ENCODE measurements at regions not wholly inside any gene's neighbourhood (a gene's known extent, or its start where the extent isn't known, plus 50 kb on each side); places are given as distances from the start of the nearest gene placed in this dataset.

GRCh38 chr12:89278862-89279261, 73.4 kb downstream of the DUSP6 start:
- no peak for TF ChIP-seq CTCF (IDR thresholded peaks at IDR 0.05; ENCODE audit: insufficient read depth in 1 of 2, low read depth in 1 of 2, low read length in 1 of 2, severe bottlenecking in 1 of 2, unreplicated experiment in 1 of 2)
- Histone ChIP-seq H3K27me3 (replicated peaks; ENCODE audit: control insufficient read depth, insufficient read depth, low read length) (no peaks in the 10 kb centered on the region), H3K4me3 (ENCODE audit: low read depth, low read length) (no peak overlapping the region), H3K36me3 (ENCODE audit: control insufficient read depth, insufficient read depth, low read length) (no peaks in the 10 kb centered on the region), H3K4me1 (no peaks in the 10 kb centered on the region), H3K9me3 (no peaks in the 10 kb centered on the region)
- Mint-ChIP-seq H3K4me3 (ENCODE audit: unreplicated experiment) (no peak overlapping the region), H3K4me1 (ENCODE audit: low read depth, unreplicated experiment) (no peaks in the 10 kb centered on the region), H3K36me3 (ENCODE audit: insufficient read depth, unreplicated experiment) (no peaks in the 10 kb centered on the region), H3K9me3 (ENCODE audit: unreplicated experiment) (no peaks in the 10 kb centered on the region), H3K27me3 (ENCODE audit: insufficient read depth, unreplicated experiment) (no peaks in the 10 kb centered on the region), H3K27ac (ENCODE audit: unreplicated experiment) (no peak overlapping the region)
- no TSS peak for BruUV-seq (replicated peaks)
- CTCF ChIA-PET: no interaction called here
- DNase-seq: no peak
- POLR2A ChIA-PET: no interaction called here
- intact Hi-C loops (cut with micrococcal nuclease; ENCODE audit: unreplicated experiment): no loop called here

- no peak overlapping the region for H3K27ac Mint-ChIP-seq (ENCODE audit: unreplicated experiment)
- no peaks in the 10 kb centered on the region for H3K9me3 Mint-ChIP-seq (ENCODE audit: unreplicated experiment)
- H3K36me3 Mint-ChIP-seq (ENCODE audit: insufficient read depth, unreplicated experiment): no peaks in the 10 kb centered on the region
- POLR2A ChIA-PET: no interaction called here
- intact Hi-C loops (cut with micrococcal nuclease; ENCODE audit: unreplicated experiment): no loop called here
- H3K4me3 ChIP-seq (ENCODE audit: low read depth, low read length): no peak overlapping the region
- no peaks in the 10 kb centered on the region for H3K4me1 ChIP-seq
- peak in 1 of 2 experiments; percentile 11 for DNase-seq
- CTCF ChIA-PET: interaction anchor here (0.6 kb wide), 1 partner anchor 13 kb away, joined by 3 read pairs; no protein-coding TSS in a partner anchor
- no TSS peak for BruUV-seq (replicated peaks)
- no peaks in the 10 kb centered on the region for H3K4me1 Mint-ChIP-seq (ENCODE audit: low read depth, unreplicated experiment)
- H3K9me3 ChIP-seq: no peaks in the 10 kb centered on the region
- H3K36me3 ChIP-seq (ENCODE audit: control insufficient read depth, insufficient read depth, low read length): no peaks in the 10 kb centered on the region
- peak in 1 of 2 experiments; percentile 25 for TF ChIP-seq CTCF (IDR thresholded peaks at IDR 0.05; ENCODE audit: insufficient read depth in 1 of 2, low read depth in 1 of 2, low read length in 1 of 2, severe bottlenecking in 1 of 2, unreplicated experiment in 1 of 2)
- no peak overlapping the region for H3K4me3 Mint-ChIP-seq (ENCODE audit: unreplicated experiment)
- H3K27me3 Mint-ChIP-seq (ENCODE audit: insufficient read depth, unreplicated experiment): no peaks in the 10 kb centered on the region
- no peaks in the 10 kb centered on the region for H3K27me3 ChIP-seq (replicated peaks; ENCODE audit: control insufficient read depth, insufficient read depth, low read length)
These were observed 74.1 kb downstream of the DUSP6 start for GRCh38 chr12:89278169-89278568.

GRCh38 chr12:89276860-89277259, 75.4 kb downstream of the DUSP6 start:
- Histone ChIP-seq H3K27me3 (replicated peaks; ENCODE audit: control insufficient read depth, insufficient read depth, low read length) (no peaks in the 10 kb centered on the region), H3K9me3 (no peaks in the 10 kb centered on the region), H3K4me3 (ENCODE audit: low read depth, low read length) (no peak overlapping the region), H3K4me1 (no peaks in the 10 kb centered on the region), H3K36me3 (ENCODE audit: control insufficient read depth, insufficient read depth, low read length) (no peaks in the 10 kb centered on the region)
- H3K27me3 Mint-ChIP-seq (ENCODE audit: insufficient read depth, unreplicated experiment): no peaks in the 10 kb centered on the region
- H3K9me3 Mint-ChIP-seq (ENCODE audit: unreplicated experiment): no peaks in the 10 kb centered on the region
- no peaks in the 10 kb centered on the region for H3K36me3 Mint-ChIP-seq (ENCODE audit: insufficient read depth, unreplicated experiment)
- ChIA-PET CTCF (no interaction called here), POLR2A (no interaction called here)
- no peak overlapping the region for H3K27ac Mint-ChIP-seq (ENCODE audit: unreplicated experiment)
- no TSS peak for BruUV-seq (replicated peaks)
- no peak for TF ChIP-seq CTCF (IDR thresholded peaks at IDR 0.05; ENCODE audit: insufficient read depth in 1 of 2, low read depth in 1 of 2, low read length in 1 of 2, severe bottlenecking in 1 of 2, unreplicated experiment in 1 of 2)
- DNase-seq: no peak
- intact Hi-C loops (cut with micrococcal nuclease; ENCODE audit: unreplicated experiment): no loop called here
- H3K4me1 Mint-ChIP-seq (ENCODE audit: low read depth, unreplicated experiment): no peaks in the 10 kb centered on the region
- no peak overlapping the region for H3K4me3 Mint-ChIP-seq (ENCODE audit: unreplicated experiment)

Measured in Caco-2 (cell line).